IPS DF 6.9 (cell line): ENCODE measurements at regions not wholly inside any gene's neighbourhood (a gene's known extent, or its start where the extent isn't known, plus 50 kb on each side); places are given as distances from the start of the nearest gene placed in this dataset.

Experiments used
- DNase-seq: peaks from one replicate; pipeline ENCODE4 v3.0.0-alpha.2; 2013; ENCODE audit warnings: low read depth, low spot score
- H3K27ac ChIP-seq: one replicate; pipeline ENCODE4 v1.5.1; 2013; ENCODE audit warnings: low read length, control low read depth
- H3K27me3 ChIP-seq: 2 replicates; pipeline ENCODE4 v1.6.1; 2013; ENCODE audit warnings: mild to moderate bottlenecking, low read length; ENCODE audit not compliant: control insufficient read depth, insufficient read depth
- H3K36me3 ChIP-seq: 2 replicates; pipeline ENCODE4 v1.6.1; 2013; ENCODE audit warnings: low read length; ENCODE audit not compliant: control insufficient read depth, insufficient read depth
- H3K4me1 ChIP-seq: 2 replicates; pipeline ENCODE4 v1.6.1; 2013; ENCODE audit warnings: low read length; ENCODE audit not compliant: control insufficient read depth, insufficient read depth
- H3K4me3 ChIP-seq: 2 replicates; pipeline ENCODE4 v1.5.1; 2013; ENCODE audit warnings: mild to moderate bottlenecking, low read length
- H3K9me3 ChIP-seq: 2 replicates; pipeline ENCODE4 v1.6.1; 2013; ENCODE audit warnings: low read length, inconsistent platforms; ENCODE audit not compliant: control insufficient read depth, insufficient read depth
- WGBS: extraction: QIAGEN DNeasy Blood & Tissue Kit; methylation state at CpG from one replicate; pipeline ENCODE4 v1.1.7; 2013; ENCODE audit warnings: mixed read lengths, missing lambda C conversion rate; ENCODE audit not compliant: insufficient read length, insufficient coverage; 5-methylcytosine and 5-hydroxymethylcytosine counted together

- H3K36me3 ChIP-seq = no peaks in the 10 kb centered on the region
- no peak overlapping the region for H3K27ac ChIP-seq
- H3K4me1 ChIP-seq = no peaks in the 10 kb centered on the region
- H3K27me3 ChIP-seq = no peaks in the 10 kb centered on the region
- DNase-seq = no peak
- no CpG with 5 or more reads among the region's 1 CpG for WGBS
- no peaks in the 10 kb centered on the region for H3K9me3 ChIP-seq
- no peak overlapping the region for H3K4me3 ChIP-seq
Observed at GRCh38 chrX:43582540-43582913, 73.6 kb upstream of the MAOA start.

GRCh38 chrX:43585922-43586321, 70.2 kb upstream of the MAOA start:
- Histone ChIP-seq H3K4me1 (no peaks in the 10 kb centered on the region), H3K9me3 (no peaks in the 10 kb centered on the region), H3K27ac (no peak overlapping the region), H3K27me3 (no peaks in the 10 kb centered on the region), H3K4me3 (no peak overlapping the region), H3K36me3 (no peaks in the 10 kb centered on the region)
- DNase-seq = no peak
- WGBS = no CpG with 5 or more reads among the region's 1 CpG

DNA sequence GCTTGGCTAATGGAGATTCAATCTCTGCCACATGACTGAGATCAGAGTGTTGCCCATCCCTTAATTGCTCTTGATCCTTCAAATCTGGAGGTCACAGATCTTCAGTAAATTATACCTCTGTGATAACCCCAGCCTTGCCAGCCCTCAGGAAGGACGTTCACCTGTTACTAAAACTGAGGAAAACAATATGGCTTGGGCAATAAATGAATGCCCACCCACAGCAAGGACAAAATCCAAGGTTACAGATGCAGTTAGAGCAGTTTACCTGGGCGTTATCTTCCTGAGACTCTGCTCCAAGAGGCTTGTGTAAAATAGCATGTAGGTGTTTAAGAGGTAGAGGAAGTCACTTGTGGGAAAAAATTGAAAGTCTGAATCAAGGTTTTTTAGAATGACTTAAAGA, 69.3 kb upstream of the MAOA start:
- WGBS = no CpG with 5 or more reads among the region's 2 CpGs
- Histone ChIP-seq H3K4me3 (no peak overlapping the region), H3K27ac (no peak overlapping the region), H3K4me1 (no peaks in the 10 kb centered on the region), H3K27me3 (no peaks in the 10 kb centered on the region), H3K9me3 (no peaks in the 10 kb centered on the region), H3K36me3 (no peaks in the 10 kb centered on the region)
- no peak for DNase-seq

DNA sequence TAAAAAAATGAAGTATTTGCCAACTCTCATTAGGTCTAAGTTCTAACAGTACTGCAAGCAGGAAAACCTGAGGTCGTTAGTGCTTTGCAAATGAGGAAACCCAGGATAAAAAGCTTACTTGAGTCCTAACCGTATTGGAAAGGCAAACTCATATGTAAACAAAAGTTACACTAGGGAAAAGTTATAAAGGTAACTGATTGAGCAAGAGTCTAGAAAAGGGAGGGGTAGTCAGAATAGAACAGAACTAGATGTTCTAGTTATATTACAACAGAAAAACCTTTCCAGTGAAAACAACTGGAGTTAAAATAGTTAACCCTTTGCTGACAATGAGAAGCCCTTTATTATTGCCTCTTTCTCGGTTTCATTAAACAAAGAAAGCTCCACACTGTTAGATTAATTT, 66.4 kb upstream of the MAOA start:
- H3K4me3 ChIP-seq = no peak overlapping the region
- no peaks in the 10 kb centered on the region for H3K9me3 ChIP-seq
- no peaks in the 10 kb centered on the region for H3K36me3 ChIP-seq
- WGBS = no CpG with 5 or more reads among the region's 3 CpGs
- DNase-seq = no peak
- no peak overlapping the region for H3K27ac ChIP-seq
- no peaks in the 10 kb centered on the region for H3K27me3 ChIP-seq
- H3K4me1 ChIP-seq = no peaks in the 10 kb centered on the region

DNA sequence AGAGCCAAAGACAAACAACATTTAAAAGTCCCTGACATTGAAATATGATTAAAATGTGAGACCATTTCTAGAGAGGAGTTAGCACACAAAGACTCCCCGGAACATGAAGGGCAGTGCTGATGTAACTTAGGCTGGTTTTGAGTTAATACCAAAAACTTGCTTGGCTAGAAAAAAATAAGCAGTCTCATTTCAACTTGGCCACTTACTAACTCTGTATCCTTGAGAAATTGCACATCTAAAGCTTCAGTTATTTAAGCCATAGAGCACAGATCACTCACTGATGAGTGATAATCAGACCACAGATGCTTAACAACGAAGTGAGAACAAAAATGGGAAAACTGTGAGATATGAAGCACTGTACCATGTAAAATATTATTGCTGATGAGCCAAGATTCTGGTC, 65.9 kb upstream of the MAOA start:
- Histone ChIP-seq H3K27me3 (no peaks in the 10 kb centered on the region), H3K4me3 (no peak overlapping the region), H3K36me3 (no peaks in the 10 kb centered on the region), H3K4me1 (no peaks in the 10 kb centered on the region), H3K9me3 (no peaks in the 10 kb centered on the region), H3K27ac (no peak overlapping the region)
- no CpG with 5 or more reads among the region's 2 CpGs for WGBS
- no peak for DNase-seq

DNA sequence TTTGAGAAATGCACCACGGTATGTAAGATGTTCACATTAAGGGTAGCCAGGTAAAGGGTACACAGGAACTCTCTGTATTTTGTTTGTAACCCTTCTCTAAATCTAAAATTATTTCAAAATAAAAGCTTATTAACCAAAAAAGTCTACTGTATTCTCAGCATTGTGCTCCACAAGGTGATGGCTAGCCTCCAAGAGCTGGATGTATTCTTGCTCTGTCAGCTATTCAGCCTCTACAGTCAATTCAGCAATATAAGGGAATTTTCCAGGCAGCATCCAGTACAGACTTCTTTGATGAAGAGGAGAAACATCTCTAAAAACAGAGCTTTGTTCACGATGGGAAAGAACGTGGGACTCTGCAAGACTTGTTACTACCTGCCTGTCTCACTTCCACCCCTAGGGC, 63.5 kb upstream of the MAOA start:
- no peaks in the 10 kb centered on the region for H3K27me3 ChIP-seq
- no peaks in the 10 kb centered on the region for H3K36me3 ChIP-seq
- no CpG with 5 or more reads among the region's 3 CpGs for WGBS
- H3K9me3 ChIP-seq = no peaks in the 10 kb centered on the region
- DNase-seq = no peak
- no peak overlapping the region for H3K27ac ChIP-seq
- H3K4me1 ChIP-seq = no peaks in the 10 kb centered on the region
- no peak overlapping the region for H3K4me3 ChIP-seq

DNA sequence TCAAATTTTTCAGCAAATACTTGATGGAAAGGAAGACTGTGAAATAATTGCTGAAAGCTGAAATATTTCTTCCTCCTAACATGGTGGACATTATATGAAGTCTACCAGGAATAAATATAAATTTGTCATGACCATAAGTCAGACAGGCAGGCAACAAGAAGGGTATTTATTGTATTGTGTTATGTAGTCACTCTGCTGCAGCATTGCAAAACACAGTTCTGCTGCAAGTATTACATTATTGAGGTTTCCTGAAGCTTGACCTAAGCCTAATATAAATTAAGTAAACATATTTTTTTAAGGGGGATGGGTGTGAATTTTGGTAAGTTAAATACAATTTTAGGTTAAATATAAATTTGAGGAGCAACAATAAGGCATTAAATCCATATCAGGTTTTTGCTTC, 60.2 kb upstream of the MAOA start:
- DNase-seq = no peak
- Histone ChIP-seq H3K4me3 (no peak overlapping the region), H3K27ac (no peak overlapping the region), H3K27me3 (no peaks in the 10 kb centered on the region), H3K36me3 (no peaks in the 10 kb centered on the region), H3K9me3 (no peaks in the 10 kb centered on the region), H3K4me1 (no peaks in the 10 kb centered on the region)

- Histone ChIP-seq H3K4me3 (no peak overlapping the region), H3K27me3 (no peaks in the 10 kb centered on the region), H3K27ac (no peak overlapping the region)
Observed at GRCh38 chrX:43604753-43605152, 51.3 kb upstream of the MAOA start.

GRCh38 chrX:43605351-43605750, 50.7 kb upstream of the MAOA start:
- DNase-seq = no peak
- no CpG with 5 or more reads among the region's 4 CpGs for WGBS
- Histone ChIP-seq H3K27ac (no peak overlapping the region), H3K36me3 (no peaks in the 10 kb centered on the region), H3K27me3 (no peaks in the 10 kb centered on the region), H3K9me3 (no peaks in the 10 kb centered on the region), H3K4me3 (no peak overlapping the region), H3K4me1 (no peaks in the 10 kb centered on the region)

More at GRCh38 chrX:43604753-43605152, 51.3 kb upstream of the MAOA start:
- Histone ChIP-seq H3K9me3 (no peaks in the 10 kb centered on the region), H3K36me3 (no peaks in the 10 kb centered on the region), H3K4me1 (no peaks in the 10 kb centered on the region)
- no peak for DNase-seq
